DMS53 treated with DMSO at 0.1 percent for 48 hours (cell line): ENCODE measurements at regions not wholly inside any gene's neighbourhood (a gene's known extent, or its start where the extent isn't known, plus 50 kb on each side); places are given as distances from the start of the nearest gene placed in this dataset.

Experiments
- DNase-seq: peaks from one replicate; lab custom pipeline; 2025; ENCODE audit not compliant: unreplicated experiment; lab: John Stamatoyannopoulos, UW

DNA sequence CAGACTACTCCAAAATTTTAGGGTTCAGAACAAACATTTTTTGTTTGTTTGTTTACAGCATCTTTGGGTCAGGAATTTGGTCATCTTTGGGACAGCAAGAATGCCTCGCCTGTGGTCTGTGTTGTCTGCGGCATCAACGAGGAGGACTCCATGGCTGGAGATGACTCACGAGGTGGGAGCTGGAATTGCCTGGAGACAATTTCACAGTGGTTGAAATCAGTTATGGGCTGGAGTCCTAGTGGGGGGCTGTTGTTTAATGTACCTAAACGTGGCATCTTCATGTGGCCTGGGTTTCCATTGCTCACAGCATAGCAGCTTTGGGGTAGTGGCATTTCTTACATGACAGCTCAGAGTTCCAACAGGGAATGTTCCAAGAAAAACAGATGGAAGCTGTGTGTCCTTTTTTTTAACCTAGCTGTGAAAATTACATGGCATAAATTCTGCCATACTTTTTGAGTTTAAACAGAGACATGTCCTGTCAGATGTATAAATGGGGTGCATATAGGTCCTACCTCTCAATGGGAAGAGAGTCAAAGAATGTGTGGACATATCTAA lies 507.3 kb upstream of the CBLB start:
- DNase-seq: no peak

GRCh38 chr3:106379251-106379750 lies 510.5 kb upstream of the CBLB start:
- no peak for DNase-seq

- no peak for DNase-seq
Measured at GRCh38 chr3:106380232-106380631, 511.4 kb upstream of the CBLB start.

GRCh38 chr3:106381286-106381938 lies 512.6 kb upstream of the CBLB start:
- DNase-seq: no peak

GRCh38 chr3:106381939-106382335 lies 513.1 kb upstream of the CBLB start:
- no peak for DNase-seq

DNA sequence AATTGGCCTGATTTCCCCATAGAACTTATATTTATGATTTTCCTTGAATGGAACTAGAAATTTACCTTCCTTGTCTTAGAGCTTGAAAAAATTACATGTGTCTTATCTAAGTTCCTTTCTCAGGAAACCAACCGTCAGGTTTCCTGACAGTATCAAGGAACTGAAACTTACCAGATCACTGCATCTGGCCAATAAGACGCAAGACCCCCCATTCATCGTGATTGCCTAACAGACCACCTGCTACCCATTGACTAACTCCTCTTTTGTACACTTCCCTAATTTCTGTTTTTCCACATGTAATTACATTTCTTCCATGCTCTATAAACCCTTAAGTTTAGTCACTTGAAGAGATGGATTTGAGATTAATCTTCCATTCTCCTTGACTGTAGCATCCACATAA lies 517.2 kb upstream of the CBLB start:
- DNase-seq: no peak

- no peak for DNase-seq
Measured at GRCh38 chr3:106392915-106393314, 524.1 kb upstream of the CBLB start.

DNA sequence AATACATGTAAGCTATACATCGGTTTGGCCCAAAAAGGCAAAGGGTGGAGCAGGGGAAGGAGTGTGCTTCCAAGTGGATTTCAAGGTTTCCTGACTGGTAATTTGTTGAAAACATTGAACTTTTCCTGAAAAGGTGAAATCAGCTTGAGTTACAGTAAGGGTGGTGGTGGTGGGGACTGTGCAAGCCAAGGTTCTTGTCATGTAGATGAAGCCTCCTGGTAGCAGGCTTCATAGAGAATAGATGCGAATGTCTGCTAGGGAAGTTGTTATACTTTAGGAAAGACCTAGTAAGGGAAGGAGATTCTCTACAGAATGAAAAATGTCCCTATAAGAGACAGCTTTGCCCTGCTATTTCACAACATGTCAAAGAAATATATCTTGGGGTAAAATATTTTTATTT lies 528.2 kb upstream of the CBLB start:
- no peak for DNase-seq

DNA sequence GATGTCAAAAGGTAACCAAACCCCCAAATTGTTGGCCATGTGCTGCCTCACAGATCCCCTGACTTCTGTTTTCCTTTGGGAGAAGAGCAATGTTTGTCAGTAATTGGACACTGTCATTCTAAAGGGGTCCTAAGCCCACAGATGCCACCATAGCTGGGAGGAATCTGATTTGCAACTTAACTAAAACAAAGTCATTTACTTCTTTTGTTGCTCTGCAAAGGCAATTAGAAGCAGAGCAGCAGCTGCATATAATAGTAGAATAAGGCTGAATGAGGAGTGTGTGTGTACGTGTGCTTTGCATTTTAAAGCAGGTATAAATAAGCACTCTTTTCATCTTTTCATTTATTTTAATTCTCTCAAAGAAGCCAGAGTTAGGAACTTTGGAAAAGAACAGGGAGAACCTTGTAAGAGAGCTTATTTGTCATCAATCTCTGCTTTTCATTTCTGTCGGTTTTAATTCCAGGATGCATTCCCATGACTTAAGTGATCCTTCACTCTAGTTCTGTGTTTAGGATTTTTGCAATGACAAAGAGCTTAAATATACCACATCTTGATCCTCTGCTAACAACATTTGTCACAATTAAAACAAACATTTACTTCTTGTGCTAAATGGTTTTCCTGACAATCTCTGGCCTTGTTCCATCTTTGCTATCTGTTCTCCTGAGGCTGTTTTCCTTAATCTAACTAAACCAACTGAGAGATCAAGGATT lies 530.2 kb upstream of the CBLB start:
- DNase-seq: no peak

- DNase-seq: no peak
Measured at GRCh38 chr3:106399761-106400160, 530.9 kb upstream of the CBLB start.

GRCh38 chr3:106401666-106402490 lies 533.1 kb upstream of the CBLB start:
- DNase-seq: no peak

- no peak for DNase-seq
Measured at GRCh38 chr3:106403371-106404145, 534.7 kb upstream of the CBLB start.

- no peak for DNase-seq
Measured at GRCh38 chr3:106413683-106414082, 544.9 kb upstream of the CBLB start.

DNA sequence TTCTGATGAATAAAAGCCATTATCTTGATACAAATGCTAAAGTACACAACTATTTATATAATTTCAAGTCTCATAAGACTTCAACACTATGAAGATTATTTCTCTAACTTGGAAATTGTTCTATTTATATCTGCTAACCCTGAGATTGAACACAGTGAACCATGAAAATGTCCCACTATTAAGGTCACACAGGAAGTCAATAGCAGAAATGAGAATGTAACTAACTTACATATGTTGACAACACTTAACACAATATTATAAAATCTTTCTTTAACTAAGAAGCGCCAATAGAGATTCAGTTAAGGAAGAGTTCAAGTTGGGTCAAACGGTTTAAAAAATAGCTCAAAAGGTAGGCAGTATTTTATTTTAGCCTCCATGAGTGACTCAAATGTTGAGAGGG lies 551.8 kb upstream of the CBLB start:
- no peak for DNase-seq

DNA sequence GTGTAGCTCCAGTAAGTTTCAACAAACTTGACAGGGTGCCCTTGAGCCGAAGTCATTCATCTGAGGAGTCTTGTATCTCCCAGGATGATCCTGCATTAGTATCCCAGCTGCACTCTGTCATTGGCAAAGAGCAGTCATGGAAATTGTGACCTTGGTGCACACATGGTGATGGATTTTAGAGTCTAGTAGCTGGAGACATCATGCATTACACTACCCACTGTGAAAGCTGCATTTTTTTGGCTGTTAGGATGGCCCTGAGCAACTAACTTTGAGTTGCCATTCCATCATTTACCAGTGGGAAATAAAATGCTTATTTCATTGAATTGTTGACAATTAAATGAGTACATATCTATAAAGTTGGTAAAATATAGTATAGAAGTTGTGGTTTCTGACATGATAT lies 552.6 kb upstream of the CBLB start:
- DNase-seq: no peak

DNA sequence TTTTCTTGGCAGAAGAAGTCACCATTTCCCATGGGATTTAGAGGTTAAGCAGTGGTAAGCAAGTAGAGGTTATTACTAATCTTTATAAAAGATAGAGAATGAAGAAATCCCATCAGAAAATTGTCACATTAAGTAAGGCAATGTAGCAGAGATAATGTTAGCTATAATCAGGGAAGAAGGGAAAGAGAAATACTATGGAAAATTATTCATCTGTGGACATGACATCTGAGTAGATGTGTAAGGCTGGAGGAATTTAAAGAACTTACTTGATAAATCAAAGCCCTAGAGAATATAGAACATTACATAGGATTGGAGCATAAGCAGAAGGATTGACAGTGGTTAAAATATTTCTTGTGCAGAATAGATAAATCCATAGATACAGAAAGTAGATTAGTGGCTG lies 553.1 kb upstream of the CBLB start:
- no peak for DNase-seq

DNA sequence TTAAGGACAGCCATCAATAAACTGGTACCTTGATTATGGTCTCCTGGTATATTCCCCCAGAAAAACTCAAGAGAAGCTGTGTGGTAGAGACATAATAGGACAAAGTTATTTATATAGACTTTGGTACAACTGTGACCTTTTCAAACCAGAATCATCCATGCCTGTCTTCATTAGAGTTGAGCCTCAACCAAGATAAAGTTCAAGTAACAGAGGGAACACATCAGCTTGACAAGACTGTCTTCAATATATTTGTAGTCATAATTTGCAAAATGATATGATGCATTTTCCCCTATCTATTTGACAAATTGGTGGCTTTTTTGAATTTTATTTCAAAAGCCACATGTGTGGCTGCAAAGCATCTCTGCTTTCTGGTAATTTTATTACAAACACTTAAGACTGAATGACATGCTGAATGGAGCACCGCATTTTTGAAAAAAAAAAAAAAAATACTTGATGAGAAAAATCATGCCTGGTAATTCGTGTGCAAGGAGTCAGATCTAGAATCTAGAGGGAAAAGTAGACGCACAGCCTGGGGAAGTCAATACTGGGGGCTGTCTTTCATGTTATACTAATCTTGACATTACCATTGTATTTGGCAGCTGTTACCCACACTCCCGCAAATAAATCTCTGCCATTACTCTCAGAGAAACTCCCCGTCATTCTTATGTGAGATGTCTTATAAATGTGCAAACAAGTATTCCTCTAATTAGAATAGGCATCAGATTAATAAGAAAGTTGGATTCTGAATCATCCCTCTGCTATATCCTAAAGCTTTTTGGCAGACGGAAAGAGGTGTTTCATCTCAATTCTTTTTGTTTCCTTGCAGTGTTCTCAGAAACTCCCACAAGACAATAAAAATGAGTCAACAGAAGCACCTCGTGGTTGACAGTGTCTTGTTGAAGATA lies 554.8 kb upstream of the CBLB start:
- no peak for DNase-seq

DNA sequence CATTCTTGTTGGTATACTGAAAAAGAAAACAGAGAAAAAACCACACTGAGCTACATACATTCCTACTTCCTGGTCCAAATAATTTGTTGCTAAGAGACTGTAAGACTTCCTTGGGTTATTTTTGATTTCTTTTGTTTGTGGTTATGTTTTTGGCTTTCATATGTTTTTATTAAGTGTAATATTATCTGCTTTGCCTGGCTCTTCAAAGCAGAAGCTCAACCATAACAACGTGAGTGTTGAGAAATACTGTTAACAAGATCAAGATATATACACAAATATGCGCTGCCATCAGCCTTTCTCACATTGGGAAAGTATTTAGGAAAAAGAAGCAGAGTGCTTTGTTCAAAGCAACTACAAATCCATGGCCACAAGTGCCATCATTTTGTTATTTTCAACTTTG lies 556.2 kb upstream of the CBLB start:
- no peak for DNase-seq

DNA sequence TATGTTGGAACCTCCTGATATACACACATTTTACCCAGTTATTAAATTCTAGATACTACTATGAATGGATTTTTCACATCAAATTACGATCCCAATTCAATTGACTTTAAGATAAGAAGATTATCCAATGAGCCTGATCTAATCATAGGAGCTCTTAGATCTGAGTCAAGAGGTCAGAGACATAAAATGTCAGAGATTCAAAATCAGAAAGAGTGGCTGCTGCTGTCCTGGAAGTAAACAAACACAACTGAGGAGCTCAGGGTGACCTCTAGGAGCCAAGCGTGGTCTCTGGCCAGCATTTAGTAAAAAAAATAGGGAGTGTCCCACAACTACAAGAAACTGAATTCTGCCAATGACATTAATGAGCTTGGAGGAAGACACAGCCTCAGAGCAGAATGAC lies 557.1 kb upstream of the CBLB start:
- DNase-seq: no peak

DNA sequence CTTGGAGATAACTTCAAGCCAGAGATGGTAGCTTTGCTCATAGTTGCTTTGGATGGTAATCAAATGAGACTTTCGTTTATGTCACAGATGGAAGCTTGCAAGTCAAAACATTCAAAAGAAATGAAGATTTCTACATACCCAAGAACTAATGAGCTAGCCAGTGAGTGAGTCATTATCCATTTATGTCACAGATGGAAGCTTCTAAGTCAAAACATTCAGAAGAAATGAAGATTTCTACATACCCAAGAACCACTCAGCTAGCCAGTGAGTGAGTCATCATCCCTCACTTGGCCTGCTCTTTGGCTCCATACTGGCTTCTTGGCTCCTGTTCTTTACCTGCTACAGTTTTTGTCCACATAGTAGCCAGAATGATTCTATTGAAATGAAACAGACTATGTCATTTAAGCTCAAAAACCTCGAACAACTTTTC lies 559.8 kb upstream of the CBLB start:
- DNase-seq: no peak
